ENCODE measurements at regions not wholly inside any gene's neighbourhood (a gene's known extent, or its start where the extent isn't known, plus 50 kb on each side); places are given as distances from the start of the nearest gene placed in this dataset.

GRCh38 chr12:107244584-107244983 is 151.2 kb upstream of the CRY1 start:
- H2BK120ac ChIP-seq (ENCODE audit: low read depth, low read length, poor library complexity, severe bottlenecking) = no peak overlapping the region
- TF ChIP-seq, protein P1, sequence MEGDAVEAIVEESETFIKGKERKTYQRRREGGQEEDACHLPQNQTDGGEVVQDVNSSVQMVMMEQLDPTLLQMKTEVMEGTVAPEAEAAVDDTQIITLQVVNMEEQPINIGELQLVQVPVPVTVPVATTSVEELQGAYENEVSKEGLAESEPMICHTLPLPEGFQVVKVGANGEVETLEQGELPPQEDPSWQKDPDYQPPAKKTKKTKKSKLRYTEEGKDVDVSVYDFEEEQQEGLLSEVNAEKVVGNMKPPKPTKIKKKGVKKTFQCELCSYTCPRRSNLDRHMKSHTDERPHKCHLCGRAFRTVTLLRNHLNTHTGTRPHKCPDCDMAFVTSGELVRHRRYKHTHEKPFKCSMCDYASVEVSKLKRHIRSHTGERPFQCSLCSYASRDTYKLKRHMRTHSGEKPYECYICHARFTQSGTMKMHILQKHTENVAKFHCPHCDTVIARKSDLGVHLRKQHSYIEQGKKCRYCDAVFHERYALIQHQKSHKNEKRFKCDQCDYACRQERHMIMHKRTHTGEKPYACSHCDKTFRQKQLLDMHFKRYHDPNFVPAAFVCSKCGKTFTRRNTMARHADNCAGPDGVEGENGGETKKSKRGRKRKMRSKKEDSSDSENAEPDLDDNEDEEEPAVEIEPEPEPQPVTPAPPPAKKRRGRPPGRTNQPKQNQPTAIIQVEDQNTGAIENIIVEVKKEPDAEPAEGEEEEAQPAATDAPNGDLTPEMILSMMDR (conservative IDR thresholded peaks at IDR 0.05) = no peak
- no peak overlapping the region for H3K9ac ChIP-seq (ENCODE audit: extremely low read depth, insufficient read length, low read length)
- H3K23me2 ChIP-seq (ENCODE audit: insufficient read length, low read depth, low read length, poor library complexity, severe bottlenecking) = no peaks in the 10 kb centered on the region
- H3K79me1 ChIP-seq (ENCODE audit: insufficient read depth, low read depth, low read length, poor library complexity, severe bottlenecking) = no peaks in the 10 kb centered on the region
- no peak overlapping the region for H3K27ac Mint-ChIP-seq
- no peak overlapping the region for H2AFZ ChIP-seq (ENCODE audit: low read length)
- no peak overlapping the region for H3K4me2 ChIP-seq (ENCODE audit: insufficient read depth, insufficient read length, low read length)
- H3K4ac ChIP-seq (ENCODE audit: low read depth, low read length) = no peak overlapping the region
- H4K8ac ChIP-seq (replicated peaks; ENCODE audit: insufficient read length, low read depth, low read length) = no peak overlapping the region
- WGBS (ENCODE audit: extremely low coverage, insufficient read length, low lambda C conversion rate) = no CpG with 5 or more reads among the region's 2 CpGs
- H4K91ac ChIP-seq (ENCODE audit: insufficient read length, low read depth, low read length) = no peak overlapping the region
- no peak overlapping the region for H2BK15ac ChIP-seq (ENCODE audit: low read depth, low read length)
- H3T11ph ChIP-seq (ENCODE audit: low read length) = no peak overlapping the region
- H2BK20ac ChIP-seq (ENCODE audit: low read depth, low read length, poor library complexity, severe bottlenecking) = no peak overlapping the region
- H3K4me3 Mint-ChIP-seq = no peak overlapping the region
- no peak overlapping the region for H4K5ac ChIP-seq (ENCODE audit: insufficient read length, low read depth, low read length)
- no peak overlapping the region for H2BK5ac ChIP-seq (ENCODE audit: insufficient read length, low read length)
- no peaks in the 10 kb centered on the region for H3K36me3 Mint-ChIP-seq (ENCODE audit: insufficient read depth in 1 of 3, low read depth in 3 of 3)
- no peak overlapping the region for H3K27ac ChIP-seq (ENCODE audit: insufficient read length, low read depth, low read length)
- no peak overlapping the region for H3K56ac ChIP-seq (ENCODE audit: insufficient read length, low read depth, low read length)
- peaks cover 5% of the 10 kb centered on the region for H3K27me3 Mint-ChIP-seq (ENCODE audit: low read depth)
- no peaks in the 10 kb centered on the region for H3K79me2 ChIP-seq (ENCODE audit: insufficient read depth, low read length)
- no peaks in the 10 kb centered on the region for H3K4me1 ChIP-seq (ENCODE audit: insufficient read depth, low read length)
- no peaks in the 10 kb centered on the region; the same call in 1 of the 2 replicates for H3K27me3 ChIP-seq (ENCODE audit: insufficient read depth, low read length)
- H3K9me3 Mint-ChIP-seq = no peaks in the 10 kb centered on the region
- H2BK12ac ChIP-seq (ENCODE audit: insufficient read length, low read depth, low read length) = no peak overlapping the region
- no peak overlapping the region for H2AK5ac ChIP-seq (ENCODE audit: insufficient read length, low read length)
- H4K20me1 ChIP-seq (ENCODE audit: control insufficient read depth, insufficient read depth, insufficient read length) = no peaks in the 10 kb centered on the region
- no peak for DNase-seq
- H3K9me3 ChIP-seq (ENCODE audit: control insufficient read depth, low read depth, low read length) = no peaks in the 10 kb centered on the region
- H3K4me1 Mint-ChIP-seq = peaks cover 11 to 13% of the 10 kb centered on the region in 2 experiments
- no peak overlapping the region for H3K18ac ChIP-seq (ENCODE audit: insufficient read length, low read depth, low read length)
- no peak overlapping the region for H3K23ac ChIP-seq (ENCODE audit: insufficient read length, low read depth, low read length)
- no peak overlapping the region for H3K14ac ChIP-seq (ENCODE audit: insufficient read depth, low read length)

All from H9 (cell line).